T1000 (cell line): ENCODE measurements at regions not wholly inside any gene's neighbourhood (a gene's known extent, or its start where the extent isn't known, plus 50 kb on each side); places are given as distances from the start of the nearest gene placed in this dataset.
"Not testable (repeated sequence)": the region's sequence is repeated elsewhere in the genome, so short reads cannot be mapped to it uniquely, and the experiment has no call there.

Source experiments
- DNase-seq: peaks from one replicate; lab custom pipeline; 2025; ENCODE audit warnings: mixed read lengths; lab: John Stamatoyannopoulos, UW

- DNase-seq: no peak
Observed at GRCh38 chr4:55028196-55028595, 97.2 kb downstream of the KDR start.

DNA sequence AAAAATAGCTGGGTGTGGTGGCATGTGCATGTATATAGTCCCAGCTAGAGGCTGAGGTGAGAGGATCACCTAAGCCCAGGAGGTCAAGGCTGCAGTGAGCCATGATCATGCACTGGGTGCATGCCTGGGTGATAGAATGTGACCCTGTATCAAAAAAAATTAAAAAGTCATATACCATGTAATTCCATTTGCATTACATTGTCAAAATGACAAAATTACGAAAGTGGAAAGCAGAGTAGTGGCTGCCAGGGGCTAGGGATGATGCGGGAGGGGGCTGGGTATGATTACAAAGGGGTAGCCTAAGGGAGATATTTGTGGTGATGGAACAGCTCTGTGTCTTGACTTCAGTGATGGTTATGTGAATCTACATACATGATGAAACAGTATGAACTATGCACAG lies 97.8 kb downstream of the KDR start:
- DNase-seq: no peak

DNA sequence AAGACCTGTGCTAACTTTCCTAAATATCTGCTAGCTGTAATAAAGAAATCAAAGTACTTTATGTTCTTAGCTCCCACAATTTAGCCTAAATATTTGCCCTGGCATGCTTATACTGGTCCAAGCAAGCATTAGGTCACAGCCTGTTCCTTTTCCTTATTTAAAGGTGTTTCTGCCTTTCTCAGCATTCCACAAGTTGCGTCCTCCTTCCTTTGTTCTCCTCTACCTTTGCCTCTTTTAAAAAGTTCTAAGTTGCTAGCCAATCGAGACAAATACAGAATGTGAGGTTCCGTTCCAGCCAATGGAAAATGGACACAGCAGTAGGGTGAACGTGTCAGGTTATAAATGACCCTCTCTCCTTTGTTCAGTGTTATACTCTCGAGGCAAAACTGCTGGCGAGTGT lies 99.9 kb downstream of the KDR start:
- DNase-seq: not testable (repeated sequence)

- no peak for DNase-seq
Observed at GRCh38 chr4:55023030-55023429, 102.4 kb downstream of the KDR start.

- DNase-seq: no peak
Observed at GRCh38 chr4:55021214-55021613, 104.2 kb downstream of the KDR start.

DNA sequence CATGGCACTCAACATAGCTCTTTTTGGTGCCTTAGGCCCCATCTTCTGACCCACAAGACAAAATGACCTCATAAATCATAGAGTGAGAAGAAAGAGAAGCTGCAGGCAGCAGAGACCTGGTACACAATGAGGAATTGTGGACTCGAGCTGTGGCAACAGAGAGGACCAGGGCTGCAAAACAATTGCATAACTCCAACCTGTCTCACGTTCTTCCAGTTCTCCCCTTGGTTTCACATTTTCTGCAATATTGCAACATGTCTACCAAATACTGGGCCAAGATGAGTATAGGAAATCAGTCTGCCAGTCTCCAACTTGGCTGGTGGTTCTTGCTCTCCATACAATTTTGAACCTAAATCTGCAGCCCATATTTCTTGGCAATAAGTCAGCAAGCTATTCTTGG lies 105.3 kb downstream of the KDR start:
- no peak for DNase-seq

DNA sequence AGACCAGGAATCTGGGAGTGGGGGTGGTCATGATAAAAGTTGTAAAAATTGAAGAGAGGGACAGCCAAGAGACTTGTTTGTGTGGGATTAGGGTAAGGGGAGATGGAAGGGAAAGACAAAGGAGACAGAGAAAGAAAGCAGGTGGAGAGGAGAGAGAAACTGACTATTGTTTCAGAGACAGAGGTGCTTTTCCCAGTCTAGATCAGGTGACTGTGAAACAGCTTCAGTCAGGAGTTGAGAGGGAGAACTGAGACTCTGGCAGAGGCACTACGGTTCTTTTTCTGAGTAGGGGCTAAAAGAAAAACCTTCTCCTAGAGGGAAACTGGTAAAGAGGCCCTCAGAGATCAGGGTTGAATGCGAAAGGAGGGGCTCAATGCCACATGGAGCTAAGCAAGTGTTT lies 106.4 kb downstream of the KDR start:
- no peak for DNase-seq

DNA sequence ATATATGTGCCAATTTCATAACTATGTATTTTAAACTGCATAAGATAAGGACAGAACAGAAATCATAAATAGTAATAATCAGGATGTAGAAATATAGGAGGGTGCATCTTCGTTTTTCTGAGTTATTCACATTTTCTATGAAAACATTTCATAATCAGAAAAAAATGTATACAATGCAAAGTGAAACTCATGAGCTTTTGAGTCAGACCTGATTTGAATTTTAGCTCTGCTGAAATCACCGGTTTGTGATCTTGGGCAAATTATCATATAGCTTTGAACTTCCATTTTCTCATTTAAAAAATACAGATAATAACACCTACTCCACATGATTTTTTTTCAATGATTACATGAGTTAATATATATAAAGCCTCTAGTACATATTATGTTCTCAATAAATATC lies 106.9 kb downstream of the KDR start:
- no peak for DNase-seq

GRCh38 chr4:55017406-55017805 lies 108.0 kb downstream of the KDR start:
- no peak for DNase-seq

GRCh38 chr4:55016131-55016530 lies 109.3 kb downstream of the KDR start:
- no peak for DNase-seq

GRCh38 chr4:55014876-55015275 lies 110.5 kb downstream of the KDR start:
- no peak for DNase-seq

DNA sequence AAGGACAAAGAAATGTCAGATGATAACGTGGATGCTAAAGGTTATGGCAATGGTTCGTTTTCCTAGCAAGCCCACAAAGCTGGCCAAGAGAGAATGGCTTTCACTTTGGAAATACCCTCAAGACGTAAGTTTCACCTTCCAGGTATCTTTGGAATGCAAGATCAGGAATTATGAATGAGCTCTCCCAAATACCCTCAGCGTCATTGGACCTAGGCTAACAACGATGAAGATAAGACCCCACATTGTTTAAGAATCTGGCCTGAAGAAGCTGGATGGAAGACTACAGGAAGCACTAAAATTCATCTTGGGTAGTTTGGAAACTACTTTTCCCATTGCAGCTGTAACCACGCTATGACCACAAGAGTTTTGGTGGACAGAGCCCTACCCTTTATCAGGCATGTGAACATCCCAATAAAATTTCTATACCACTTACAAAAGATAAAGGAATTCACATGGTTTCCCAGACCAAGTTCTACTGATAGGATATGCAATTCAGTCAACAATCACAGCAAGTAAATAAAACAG lies 111.9 kb downstream of the KDR start:
- no peak for DNase-seq

DNA sequence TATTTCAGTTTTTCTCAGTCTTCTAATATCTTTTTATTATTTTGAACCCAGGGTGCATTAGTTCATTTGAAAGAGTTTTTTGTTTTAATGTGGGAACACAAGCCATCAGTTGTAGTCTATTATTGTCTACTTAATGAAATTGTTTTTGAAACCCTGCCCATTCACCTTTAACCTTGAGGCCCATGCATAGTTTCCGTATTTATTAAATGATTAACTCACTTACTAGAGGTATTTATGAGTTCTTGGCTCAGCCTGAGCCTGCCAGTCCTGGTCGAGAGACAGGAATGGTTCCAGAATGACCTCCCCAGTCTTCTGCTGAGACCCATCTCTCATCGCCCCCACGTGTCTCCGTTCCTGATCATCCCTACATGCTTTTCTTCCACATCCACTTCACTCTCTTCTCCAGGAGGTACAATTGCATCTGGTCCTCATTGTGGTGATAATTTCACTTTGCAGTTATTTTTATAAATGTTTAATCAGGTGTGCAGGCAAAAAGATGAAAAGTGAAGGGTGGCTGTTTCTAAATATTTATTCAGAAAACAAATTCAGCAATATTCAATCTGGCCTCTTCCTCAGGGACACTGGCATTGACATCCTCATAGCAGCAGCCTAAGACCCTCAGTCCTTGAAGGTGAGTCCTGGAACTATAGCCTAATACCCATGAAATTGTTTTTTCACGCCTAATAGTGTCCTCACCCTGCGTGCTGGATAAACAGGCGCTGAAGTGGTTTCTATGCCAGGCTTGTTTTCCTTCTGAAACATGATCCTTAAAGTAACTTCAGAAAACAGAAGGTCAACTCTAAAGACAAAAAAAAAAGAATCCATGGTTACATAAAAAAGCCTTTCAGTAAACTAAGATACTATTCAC lies 112.8 kb downstream of the KDR start:
- no peak for DNase-seq

DNA sequence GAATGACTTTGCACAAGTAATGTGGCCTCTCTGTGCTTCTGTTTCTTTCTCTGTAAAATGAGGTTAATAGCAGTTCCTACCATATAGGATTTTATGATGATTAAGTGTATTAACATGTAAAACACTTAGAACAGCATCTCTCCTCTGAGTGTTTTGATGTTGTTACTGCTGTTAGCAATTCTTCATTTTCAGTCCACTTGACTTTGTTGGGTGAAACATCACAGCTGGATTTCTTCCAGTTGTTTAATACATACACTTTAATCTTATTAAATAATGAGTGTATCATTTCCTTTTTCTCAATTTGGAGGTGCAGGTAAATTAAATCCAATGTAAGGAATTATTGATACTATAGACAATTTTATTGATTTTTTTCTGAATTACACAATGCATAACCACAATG lies 113.6 kb downstream of the KDR start:
- DNase-seq: no peak

GRCh38 chr4:55010550-55010949 lies 114.8 kb downstream of the KDR start:
- DNase-seq: no peak

DNA sequence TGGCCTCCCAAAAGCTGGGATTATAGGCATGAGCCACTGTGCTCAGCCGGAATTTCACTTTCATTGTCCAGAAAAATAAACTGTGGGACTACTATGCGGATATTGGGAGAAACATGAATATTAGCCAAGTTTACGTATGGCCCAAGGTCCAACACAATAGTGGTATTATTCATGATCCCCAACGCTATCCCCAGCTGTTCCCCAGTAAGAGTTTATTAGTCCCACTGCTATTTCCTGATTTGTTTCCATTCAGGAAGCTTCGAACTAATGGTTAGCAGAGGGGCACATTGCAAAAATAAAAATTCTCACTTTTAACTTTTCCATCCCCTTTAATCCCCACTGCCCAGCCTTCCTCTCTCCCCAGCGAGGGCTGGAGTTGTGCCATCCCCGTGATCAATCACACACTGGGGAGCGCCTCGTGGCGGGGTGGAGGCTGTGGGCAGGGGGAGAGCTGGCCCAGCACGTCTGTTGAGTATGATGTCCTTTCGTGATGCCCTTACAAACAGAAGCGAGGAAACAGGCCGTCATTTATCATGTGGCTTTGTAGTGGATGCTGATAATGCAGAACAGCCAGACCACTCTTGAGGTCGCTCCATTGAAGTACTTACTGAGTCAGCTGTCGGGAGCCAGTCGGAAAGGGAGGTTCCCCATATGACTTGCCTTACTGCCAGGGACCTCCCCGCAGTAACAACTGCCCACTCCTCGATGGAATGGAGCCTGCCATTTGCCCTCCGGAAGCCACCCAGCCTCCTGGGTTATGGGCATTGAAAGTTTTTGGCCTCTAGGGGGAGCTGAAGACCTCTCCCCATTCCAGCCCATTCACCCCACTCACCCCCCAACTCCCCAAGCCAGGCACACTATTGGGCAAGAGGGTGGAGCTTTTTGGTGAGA lies 117.0 kb downstream of the KDR start:
- no peak for DNase-seq

GRCh38 chr4:55005910-55006309 lies 119.5 kb downstream of the KDR start:
- DNase-seq: no peak

DNA sequence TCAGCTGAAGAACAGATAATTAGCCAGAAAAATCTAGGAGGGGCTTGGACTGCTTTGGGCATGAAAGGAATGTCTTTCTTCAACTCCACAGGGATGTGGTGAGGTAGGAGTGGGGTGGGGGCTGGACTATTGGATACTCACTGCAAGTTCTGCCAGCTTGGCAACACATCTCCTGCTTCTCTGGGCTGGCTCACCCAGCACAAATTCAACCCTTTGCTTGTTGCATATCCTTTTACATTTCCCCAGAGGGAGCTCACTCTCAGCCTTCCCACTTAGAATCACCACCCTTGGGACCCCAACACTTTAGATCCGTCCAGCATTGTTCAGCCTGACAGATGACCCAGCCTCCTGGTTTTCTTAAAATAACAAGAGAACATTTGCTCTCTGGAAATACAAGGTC lies 120.6 kb downstream of the KDR start:
- DNase-seq: no peak

- no peak for DNase-seq
Observed at GRCh38 chr4:55002431-55002830, 123.0 kb downstream of the KDR start.

GRCh38 chr4:55001538-55001937 lies 123.9 kb downstream of the KDR start:
- no peak for DNase-seq

GRCh38 chr4:54999003-54999402 lies 126.4 kb downstream of the KDR start:
- DNase-seq: no peak

- DNase-seq: not testable (repeated sequence)
Observed at GRCh38 chr4:54993473-54994026, 131.8 kb downstream of the KDR start.

GRCh38 chr4:54992266-54992665 lies 133.1 kb downstream of the KDR start:
- no peak for DNase-seq
